Muscle of arm (tissue), 1 donor: ENCODE measurements at regions not wholly inside any gene's neighbourhood (a gene's known extent, or its start where the extent isn't known, plus 50 kb on each side); places are given as distances from the start of the nearest gene placed in this dataset.

Experiments
- DNase-seq: peaks from one replicate; pipeline ENCODE4 v3.0.0-alpha.2; 2013

GRCh38 chr11:112903340-112903739 lies 57.9 kb upstream of the NCAM1 start:
- no peak for DNase-seq

- no peak for DNase-seq
Measured at GRCh38 chr11:112911124-112911523, 50.1 kb upstream of the NCAM1 start.
